Vagina (tissue), 2 donors: ENCODE measurements at regions not wholly inside any gene's neighbourhood (a gene's known extent, or its start where the extent isn't known, plus 50 kb on each side); places are given as distances from the start of the nearest gene placed in this dataset.

Experiments used
- DNase-seq, 2 donors: peaks; one replicate each; pipeline ENCODE4 v3.0.0-alpha.2; 2017; ENCODE audit errors: extremely low spot score in 2 of 2
- H3K27ac ChIP-seq: fragments of 200-600 bp; sonication (generic); one replicate; pipeline ENCODE4 v1.5.1; 2019
- H3K27me3 ChIP-seq: fragments of 200-600 bp; sonication (generic); one replicate; pipeline ENCODE4 v1.5.1; 2019
- H3K36me3 ChIP-seq, 2 donors: fragments of 200-600 bp; sonication (generic); one replicate each; pipeline ENCODE4 v1.5.1; 2017 to 2019
- H3K4me1 ChIP-seq: fragments of 200-600 bp; sonication (generic); one replicate; pipeline ENCODE4 v1.5.1; 2019
- H3K4me3 ChIP-seq, 2 donors: fragments of 200-600 bp; sonication (generic); 1 replicate in 1 of 2; 2 replicates in 1 of 2; pipeline ENCODE4 v1.5.1; 2016 to 2019
- H3K9me3 ChIP-seq: fragments of 200-600 bp; sonication (generic); one replicate; pipeline ENCODE4 v1.5.1; 2019
- POLR2A ChIP-seq, 2 donors: fragments of 450-650 bp; IDR thresholded peaks; one replicate each; pipeline ENCODE4 v1.6.1; 2017; ENCODE audit warnings: antibody characterized with exemption in 2 of 2, mild to moderate bottlenecking in 2 of 2, moderate library complexity in 2 of 2
- POLR2AphosphoS5 ChIP-seq, 2 donors: sonication (generic); formaldehyde crosslinking; IDR thresholded peaks; one replicate each; pipeline ENCODE4 v1.9.0; 2017; ENCODE audit warnings: antibody characterized with exemption in 2 of 2, mild to moderate bottlenecking in 2 of 2, low read depth in 1 of 2; ENCODE audit not compliant: insufficient read depth in 1 of 2
- intact Hi-C: fragments of 100-400 bp; cut with DNase I; formaldehyde crosslinking; loops from one replicate; pipeline ENCODE4 v1.15.1; 2023
- TF ChIP-seq, protein P1 (sequence below), 3 experiments: fragments of 450-650 bp in 2 of 3; fragments of 200-600 bp in 1 of 3; sonication (generic) in 1 of 3; IDR thresholded peaks; one replicate each; pipeline ENCODE4 v1.5.1; 2017 to 2019; ENCODE audit warnings: antibody characterized with exemption in 3 of 3, mild to moderate bottlenecking in 2 of 3, moderate library complexity in 2 of 3

DNA sequence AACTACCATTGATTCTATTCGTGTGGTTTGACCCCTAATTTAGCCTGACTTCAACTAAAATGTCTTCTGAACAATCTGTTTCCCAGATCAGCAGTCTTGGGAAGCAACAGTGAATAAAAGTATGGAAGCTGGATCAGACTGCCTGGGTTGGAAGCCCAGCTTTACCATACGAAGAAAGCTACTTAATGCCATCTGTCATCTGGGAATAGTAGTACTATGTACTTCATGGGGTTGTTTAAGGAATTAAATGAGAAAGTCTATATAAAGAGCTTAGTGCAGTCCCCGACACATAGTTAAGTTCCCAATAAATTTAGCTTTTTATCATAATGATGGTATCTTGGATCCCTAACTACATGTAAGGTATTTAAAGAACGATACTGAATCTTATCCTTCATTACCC lies 151.5 kb upstream of the ERCC4 start:
- Histone ChIP-seq H3K9me3 (no peaks in the 10 kb centered on the region), H3K4me3 (no peak overlapping the region), H3K27ac (no peak overlapping the region), H3K4me1 (no peaks in the 10 kb centered on the region), H3K27me3 (no peaks in the 10 kb centered on the region), H3K36me3 (no peaks in the 10 kb centered on the region)
- TF ChIP-seq, protein P1, sequence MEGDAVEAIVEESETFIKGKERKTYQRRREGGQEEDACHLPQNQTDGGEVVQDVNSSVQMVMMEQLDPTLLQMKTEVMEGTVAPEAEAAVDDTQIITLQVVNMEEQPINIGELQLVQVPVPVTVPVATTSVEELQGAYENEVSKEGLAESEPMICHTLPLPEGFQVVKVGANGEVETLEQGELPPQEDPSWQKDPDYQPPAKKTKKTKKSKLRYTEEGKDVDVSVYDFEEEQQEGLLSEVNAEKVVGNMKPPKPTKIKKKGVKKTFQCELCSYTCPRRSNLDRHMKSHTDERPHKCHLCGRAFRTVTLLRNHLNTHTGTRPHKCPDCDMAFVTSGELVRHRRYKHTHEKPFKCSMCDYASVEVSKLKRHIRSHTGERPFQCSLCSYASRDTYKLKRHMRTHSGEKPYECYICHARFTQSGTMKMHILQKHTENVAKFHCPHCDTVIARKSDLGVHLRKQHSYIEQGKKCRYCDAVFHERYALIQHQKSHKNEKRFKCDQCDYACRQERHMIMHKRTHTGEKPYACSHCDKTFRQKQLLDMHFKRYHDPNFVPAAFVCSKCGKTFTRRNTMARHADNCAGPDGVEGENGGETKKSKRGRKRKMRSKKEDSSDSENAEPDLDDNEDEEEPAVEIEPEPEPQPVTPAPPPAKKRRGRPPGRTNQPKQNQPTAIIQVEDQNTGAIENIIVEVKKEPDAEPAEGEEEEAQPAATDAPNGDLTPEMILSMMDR (IDR thresholded peaks at IDR 0.05), result no peak
- TF ChIP-seq POLR2A (IDR thresholded peaks at IDR 0.05) (no peak), POLR2AphosphoS5 (IDR thresholded peaks at IDR 0.05; ENCODE audit: insufficient read depth in 1 of 2, low read depth in 1 of 2) (no peak)
- no peak for DNase-seq
- intact Hi-C loops, result no loop called here

DNA sequence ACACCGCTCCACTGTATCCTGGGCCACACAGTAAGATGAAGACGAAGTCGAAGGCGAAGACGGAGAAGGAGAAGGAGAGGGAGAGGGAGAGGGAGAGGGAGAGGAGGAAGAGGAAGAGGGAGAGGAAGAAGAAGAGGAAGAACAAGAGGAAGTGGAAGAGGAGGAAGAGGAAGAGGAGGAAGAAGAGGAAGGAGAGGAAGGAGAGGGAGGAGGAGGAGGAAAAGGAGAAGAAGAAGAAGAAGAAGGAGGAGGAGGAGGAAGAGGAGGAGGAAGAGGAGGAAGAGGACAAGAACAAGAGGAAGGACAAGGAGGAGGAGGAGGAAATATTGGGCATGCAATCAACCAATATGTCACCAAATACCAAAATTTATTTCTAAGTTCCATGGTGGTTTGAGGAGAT lies 149.5 kb upstream of the ERCC4 start:
- DNase-seq, result no peak
- Histone ChIP-seq H3K4me1 (no peaks in the 10 kb centered on the region), H3K36me3 (no peaks in the 10 kb centered on the region), H3K27me3 (no peaks in the 10 kb centered on the region), H3K4me3 (no peak overlapping the region), H3K27ac (no peak overlapping the region), H3K9me3 (no peaks in the 10 kb centered on the region)
- intact Hi-C loops, result no loop called here
- TF ChIP-seq, protein P1 (IDR thresholded peaks at IDR 0.05), result no peak

- Histone ChIP-seq H3K27me3 (no peaks in the 10 kb centered on the region), H3K4me3 (no peak overlapping the region), H3K27ac (no peak overlapping the region), H3K4me1 (no peaks in the 10 kb centered on the region), H3K9me3 (no peaks in the 10 kb centered on the region), H3K36me3 (no peaks in the 10 kb centered on the region)
- DNase-seq, result no peak
- TF ChIP-seq POLR2A (IDR thresholded peaks at IDR 0.05), result no peak
- TF ChIP-seq, protein P1 (IDR thresholded peaks at IDR 0.05), result no peak
- TF ChIP-seq POLR2AphosphoS5 (IDR thresholded peaks at IDR 0.05; ENCODE audit: insufficient read depth in 1 of 2, low read depth in 1 of 2), result no peak
- intact Hi-C loops, result no loop called here
These were observed 147.2 kb upstream of the ERCC4 start for GRCh38 chr16:13772782-13773181.

DNA sequence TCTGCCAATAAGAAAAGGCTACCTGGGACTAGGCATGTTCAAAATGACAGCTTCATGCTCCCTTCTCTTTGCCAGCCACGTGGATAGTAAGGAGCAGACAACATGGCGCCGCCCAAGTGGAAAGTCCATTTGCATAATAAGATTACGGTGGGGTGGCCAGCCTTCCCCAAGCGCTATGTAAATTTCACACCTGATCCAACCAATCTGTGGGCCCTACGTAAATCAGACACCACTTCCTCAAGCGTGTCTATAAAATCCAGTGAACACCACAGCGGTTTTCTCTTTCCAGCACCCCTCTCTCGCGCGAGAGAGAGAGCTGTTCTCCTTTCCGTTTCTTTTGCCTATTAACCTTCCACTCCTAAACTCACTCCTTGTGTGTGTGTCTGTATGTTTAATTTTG lies 140.3 kb upstream of the ERCC4 start:
- H3K27ac ChIP-seq, result no peak overlapping the region
- intact Hi-C loops, result no loop called here
- DNase-seq, result no peak
- TF ChIP-seq, protein P1 (IDR thresholded peaks at IDR 0.05), result no peak
- H3K36me3 ChIP-seq, result no peaks in the 10 kb centered on the region
- H3K4me1 ChIP-seq, result no peaks in the 10 kb centered on the region
- H3K9me3 ChIP-seq, result no peaks in the 10 kb centered on the region
- no peaks in the 10 kb centered on the region for H3K27me3 ChIP-seq
- no peak overlapping the region for H3K4me3 ChIP-seq

DNA sequence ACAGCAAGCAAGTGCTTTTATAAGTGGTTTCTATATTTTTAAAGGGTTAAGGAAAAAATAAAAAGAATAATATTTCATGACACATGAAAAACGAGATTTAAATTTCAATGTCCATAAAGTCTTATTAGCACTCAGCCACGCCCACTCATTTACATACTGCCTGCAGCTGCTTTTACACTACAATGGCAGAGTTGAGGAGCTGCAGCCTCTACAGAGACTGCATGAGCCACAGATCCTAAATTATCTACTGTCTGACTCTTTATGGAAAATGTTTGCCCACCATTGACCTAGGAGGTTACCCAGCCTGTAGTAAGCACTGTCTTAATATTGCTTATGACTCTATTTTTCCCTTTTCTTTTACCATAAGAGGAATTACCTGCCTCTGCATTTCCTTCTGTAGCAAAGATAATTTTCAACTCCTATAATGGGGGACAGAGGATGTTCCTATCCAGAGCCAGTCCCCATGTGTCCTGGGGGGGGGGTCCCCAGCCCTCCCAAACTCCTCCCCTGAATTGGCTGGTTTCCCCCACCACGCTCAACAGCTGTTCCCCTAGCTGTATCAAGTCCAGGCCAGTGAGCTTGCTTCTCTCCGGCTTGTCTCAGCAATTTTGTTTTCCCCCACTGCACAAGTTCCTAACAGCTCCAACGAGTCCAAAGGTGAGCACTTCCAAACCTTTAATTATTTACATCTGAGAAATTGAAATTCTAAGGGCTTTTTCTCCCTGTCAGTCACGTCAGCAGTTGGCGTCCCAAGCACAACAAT lies 139.4 kb upstream of the ERCC4 start:
- no peaks in the 10 kb centered on the region for H3K36me3 ChIP-seq
- no peaks in the 10 kb centered on the region for H3K9me3 ChIP-seq
- no peak overlapping the region for H3K27ac ChIP-seq
- no peaks in the 10 kb centered on the region for H3K27me3 ChIP-seq
- TF ChIP-seq POLR2AphosphoS5 (IDR thresholded peaks at IDR 0.05; ENCODE audit: insufficient read depth in 1 of 2, low read depth in 1 of 2) (no peak), POLR2A (IDR thresholded peaks at IDR 0.05) (no peak)
- TF ChIP-seq, protein P1 (IDR thresholded peaks at IDR 0.05), result no peak
- no peak for DNase-seq
- no peaks in the 10 kb centered on the region for H3K4me1 ChIP-seq
- H3K4me3 ChIP-seq, result no peak overlapping the region
- intact Hi-C loops, result no loop called here
